Peyer's patch (tissue), 4 donors: ENCODE measurements at regions not wholly inside any gene's neighbourhood (a gene's known extent, or its start where the extent isn't known, plus 50 kb on each side); places are given as distances from the start of the nearest gene placed in this dataset.

ENCODE experiments used
- POLR2A ChIP-seq, 2 donors: fragments of 450-650 bp; IDR thresholded peaks; one replicate each; pipeline ENCODE4 v1.5.1; 2017; ENCODE audit warnings: antibody characterized with exemption in 2 of 2, mild to moderate bottlenecking in 2 of 2, moderate library complexity in 2 of 2
- TF ChIP-seq, protein P1 (sequence below), 6 experiments: fragments of 450-650 bp in 4 of 6; fragments of 200-600 bp in 2 of 6; sonication (generic) in 1 of 6; IDR thresholded peaks; one replicate each; pipeline ENCODE4 v1.5.1; 2017 to 2019; ENCODE audit warnings: antibody characterized with exemption in 6 of 6, mild to moderate bottlenecking in 3 of 6, moderate library complexity in 1 of 6

GRCh38 chrX:106467943-106468342 is 143.8 kb upstream of the RADX start:
- TF ChIP-seq, protein P1, sequence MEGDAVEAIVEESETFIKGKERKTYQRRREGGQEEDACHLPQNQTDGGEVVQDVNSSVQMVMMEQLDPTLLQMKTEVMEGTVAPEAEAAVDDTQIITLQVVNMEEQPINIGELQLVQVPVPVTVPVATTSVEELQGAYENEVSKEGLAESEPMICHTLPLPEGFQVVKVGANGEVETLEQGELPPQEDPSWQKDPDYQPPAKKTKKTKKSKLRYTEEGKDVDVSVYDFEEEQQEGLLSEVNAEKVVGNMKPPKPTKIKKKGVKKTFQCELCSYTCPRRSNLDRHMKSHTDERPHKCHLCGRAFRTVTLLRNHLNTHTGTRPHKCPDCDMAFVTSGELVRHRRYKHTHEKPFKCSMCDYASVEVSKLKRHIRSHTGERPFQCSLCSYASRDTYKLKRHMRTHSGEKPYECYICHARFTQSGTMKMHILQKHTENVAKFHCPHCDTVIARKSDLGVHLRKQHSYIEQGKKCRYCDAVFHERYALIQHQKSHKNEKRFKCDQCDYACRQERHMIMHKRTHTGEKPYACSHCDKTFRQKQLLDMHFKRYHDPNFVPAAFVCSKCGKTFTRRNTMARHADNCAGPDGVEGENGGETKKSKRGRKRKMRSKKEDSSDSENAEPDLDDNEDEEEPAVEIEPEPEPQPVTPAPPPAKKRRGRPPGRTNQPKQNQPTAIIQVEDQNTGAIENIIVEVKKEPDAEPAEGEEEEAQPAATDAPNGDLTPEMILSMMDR (IDR thresholded peaks at IDR 0.05): no peak
- no peak for TF ChIP-seq POLR2A (IDR thresholded peaks at IDR 0.05)
